GM21423 (cell line): ENCODE measurements at regions not wholly inside any gene's neighbourhood (a gene's known extent, or its start where the extent isn't known, plus 50 kb on each side); places are given as distances from the start of the nearest gene placed in this dataset.
"Not testable (repeated sequence)": the region's sequence is repeated elsewhere in the genome, so short reads cannot be mapped to it uniquely, and the experiment has no call there.

Experiments
- ATAC-seq: cut with Tn5 transposase; IDR thresholded peaks from one replicate; pipeline ENCODE4 v1.9.1; 2021; ENCODE audit warnings: mild to moderate bottlenecking, moderate library complexity; ENCODE audit not compliant: unreplicated experiment

GRCh38 chr22:47417699-47418098 is 655.2 kb downstream of the TBC1D22A start:
- no peak for ATAC-seq

- ATAC-seq, result no peak
These were observed 648.6 kb downstream of the TBC1D22A start for GRCh38 chr22:47411006-47411405.

- ATAC-seq, result no peak
These were observed 647.3 kb downstream of the TBC1D22A start for GRCh38 chr22:47409539-47410275.

GRCh38 chr22:47408409-47408808 is 646.0 kb downstream of the TBC1D22A start:
- no peak for ATAC-seq

- ATAC-seq, result no peak
These were observed 645.1 kb downstream of the TBC1D22A start for GRCh38 chr22:47407461-47408025.

GRCh38 chr22:47406896-47407295 is 644.4 kb downstream of the TBC1D22A start:
- ATAC-seq, result no peak

GRCh38 chr22:47406180-47406834 is 643.9 kb downstream of the TBC1D22A start:
- ATAC-seq, result no peak

- ATAC-seq, result not testable (repeated sequence)
These were observed 642.8 kb downstream of the TBC1D22A start for GRCh38 chr22:47405222-47405621.

- ATAC-seq, result no peak
These were observed 640.6 kb downstream of the TBC1D22A start for GRCh38 chr22:47402876-47403525.

- no peak for ATAC-seq
These were observed 639.7 kb downstream of the TBC1D22A start for GRCh38 chr22:47401976-47402770.

GRCh38 chr22:47401592-47401898 is 639.1 kb downstream of the TBC1D22A start:
- no peak for ATAC-seq

- ATAC-seq, result no peak
These were observed 638.5 kb downstream of the TBC1D22A start for GRCh38 chr22:47400701-47401591.

GRCh38 chr22:47400131-47400530 is 637.7 kb downstream of the TBC1D22A start:
- ATAC-seq, result not testable (repeated sequence)

- no peak for ATAC-seq
These were observed 636.7 kb downstream of the TBC1D22A start for GRCh38 chr22:47398921-47399790.

GRCh38 chr22:47398491-47398890 is 636.0 kb downstream of the TBC1D22A start:
- no peak for ATAC-seq

- no peak for ATAC-seq
These were observed 635.2 kb downstream of the TBC1D22A start for GRCh38 chr22:47397673-47398072.

GRCh38 chr22:47396515-47396914 is 634.1 kb downstream of the TBC1D22A start:
- no peak for ATAC-seq

GRCh38 chr22:47396105-47396504 is 633.7 kb downstream of the TBC1D22A start:
- ATAC-seq, result no peak

- ATAC-seq, result no peak
These were observed 633.0 kb downstream of the TBC1D22A start for GRCh38 chr22:47395481-47395880.
